H4 (cell line): ENCODE measurements at regions not wholly inside any gene's neighbourhood (a gene's known extent, or its start where the extent isn't known, plus 50 kb on each side); places are given as distances from the start of the nearest gene placed in this dataset.

ENCODE experiments used
- DNase-seq: peaks from one replicate; pipeline ENCODE4 v3.0.0-alpha.2; 2015; ENCODE audit warnings: low spot score

DNA sequence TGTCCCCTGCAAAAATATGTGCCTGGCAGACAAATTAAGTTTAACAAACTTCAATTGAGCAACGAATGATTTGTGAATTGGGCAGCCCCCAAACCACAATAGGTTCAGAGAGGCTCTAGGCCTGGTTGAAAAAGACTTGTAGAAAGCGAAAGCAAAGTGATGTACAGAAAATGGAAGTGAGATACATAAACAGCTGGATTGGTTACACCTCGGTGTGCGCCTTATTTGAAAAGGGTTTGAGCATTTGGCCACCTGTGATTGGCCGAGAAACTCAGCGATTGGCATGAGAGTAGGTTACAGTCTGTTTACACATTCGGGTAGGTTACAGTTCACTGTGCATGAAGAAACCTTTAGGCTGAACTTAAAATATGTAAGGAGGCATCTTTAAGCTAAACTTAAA, 136.9 kb downstream of the CD83 start:
- no peak for DNase-seq

DNA sequence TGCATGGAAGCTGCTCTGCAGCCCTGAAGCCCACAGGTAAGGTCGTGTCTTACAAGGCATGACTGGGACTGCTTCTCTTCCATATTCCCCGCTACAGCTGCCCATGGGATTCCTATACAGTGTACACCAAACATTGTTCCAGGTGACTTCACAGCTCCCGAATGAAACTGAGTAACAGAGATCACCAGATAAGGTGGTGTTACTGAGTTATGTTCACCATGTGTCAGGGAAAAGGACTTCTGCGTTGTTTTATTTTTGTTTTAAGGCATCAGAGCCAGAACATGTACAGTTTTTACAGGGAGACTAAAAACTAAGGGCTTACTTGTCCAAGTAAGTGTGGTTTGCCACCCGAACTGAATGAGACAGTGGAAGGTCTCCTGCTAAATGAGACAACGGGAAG, 138.3 kb downstream of the CD83 start:
- no peak for DNase-seq

DNA sequence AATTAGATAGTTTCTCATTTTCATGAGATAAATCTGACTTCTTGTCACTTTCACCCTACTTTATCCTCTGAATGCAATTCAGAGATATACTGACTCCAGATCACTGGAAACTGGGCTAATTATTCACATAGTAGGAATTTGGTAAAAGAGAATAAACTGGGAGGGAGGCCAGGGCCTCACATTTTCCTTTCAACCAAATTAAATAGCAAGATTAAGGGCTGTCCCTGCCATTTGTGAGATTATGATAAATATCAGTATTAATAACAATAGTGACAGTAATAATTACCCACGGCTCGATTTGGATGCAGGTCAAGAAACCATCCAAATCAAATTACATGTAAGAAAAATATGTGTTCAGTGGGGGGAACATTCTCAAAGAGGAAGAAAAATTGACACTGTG, 140.5 kb downstream of the CD83 start:
- DNase-seq: no peak

- DNase-seq: no peak
Measured at GRCh38 chr6:14258695-14259593, 141.4 kb downstream of the CD83 start.

GRCh38 chr6:14259594-14260152, 142.1 kb downstream of the CD83 start:
- DNase-seq: no peak

DNA sequence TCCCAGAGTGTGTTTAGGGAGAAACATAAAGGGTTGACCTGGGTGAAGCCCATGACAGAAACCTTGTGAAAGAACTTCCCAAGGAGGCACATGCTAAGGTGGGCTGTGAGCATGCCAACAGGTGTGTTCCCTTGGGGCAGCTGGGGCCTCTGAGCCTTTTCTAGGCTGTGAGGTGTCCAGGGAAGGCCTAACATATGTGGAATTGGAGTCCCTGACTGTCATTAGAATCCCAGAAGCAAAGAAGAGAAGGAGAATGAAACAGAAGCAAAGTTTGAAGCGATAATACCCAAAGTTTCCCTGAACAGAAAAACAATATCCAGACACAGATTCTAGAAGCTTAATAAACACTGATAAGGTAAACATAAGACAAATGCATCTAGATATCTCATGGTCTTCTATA, 143.3 kb downstream of the CD83 start:
- DNase-seq: no peak

DNA sequence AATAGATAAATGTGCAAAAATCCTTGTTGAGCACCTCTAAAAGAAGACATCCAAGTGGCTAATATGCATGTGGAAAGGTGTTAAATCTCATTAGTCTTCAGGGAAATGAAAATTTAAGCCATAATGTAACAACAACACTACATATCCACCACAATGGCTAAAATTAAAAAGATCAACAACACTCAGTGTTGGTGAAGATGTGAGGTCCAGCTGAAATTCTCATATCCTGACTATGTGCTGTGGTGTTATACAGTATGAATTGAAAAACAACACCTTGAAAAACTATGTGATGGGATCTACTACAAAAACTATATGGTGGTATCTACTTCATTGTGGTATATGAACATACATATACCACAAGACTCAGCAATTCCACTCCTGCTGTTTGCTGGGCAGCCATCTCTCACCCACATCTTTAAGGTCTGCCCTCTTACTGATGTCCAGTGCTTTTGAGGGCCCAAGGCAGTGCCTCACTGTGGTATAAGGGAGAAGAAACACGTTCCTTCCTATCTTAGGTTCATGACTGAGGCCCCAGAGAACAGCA, 146.4 kb downstream of the CD83 start:
- DNase-seq: no peak

DNA sequence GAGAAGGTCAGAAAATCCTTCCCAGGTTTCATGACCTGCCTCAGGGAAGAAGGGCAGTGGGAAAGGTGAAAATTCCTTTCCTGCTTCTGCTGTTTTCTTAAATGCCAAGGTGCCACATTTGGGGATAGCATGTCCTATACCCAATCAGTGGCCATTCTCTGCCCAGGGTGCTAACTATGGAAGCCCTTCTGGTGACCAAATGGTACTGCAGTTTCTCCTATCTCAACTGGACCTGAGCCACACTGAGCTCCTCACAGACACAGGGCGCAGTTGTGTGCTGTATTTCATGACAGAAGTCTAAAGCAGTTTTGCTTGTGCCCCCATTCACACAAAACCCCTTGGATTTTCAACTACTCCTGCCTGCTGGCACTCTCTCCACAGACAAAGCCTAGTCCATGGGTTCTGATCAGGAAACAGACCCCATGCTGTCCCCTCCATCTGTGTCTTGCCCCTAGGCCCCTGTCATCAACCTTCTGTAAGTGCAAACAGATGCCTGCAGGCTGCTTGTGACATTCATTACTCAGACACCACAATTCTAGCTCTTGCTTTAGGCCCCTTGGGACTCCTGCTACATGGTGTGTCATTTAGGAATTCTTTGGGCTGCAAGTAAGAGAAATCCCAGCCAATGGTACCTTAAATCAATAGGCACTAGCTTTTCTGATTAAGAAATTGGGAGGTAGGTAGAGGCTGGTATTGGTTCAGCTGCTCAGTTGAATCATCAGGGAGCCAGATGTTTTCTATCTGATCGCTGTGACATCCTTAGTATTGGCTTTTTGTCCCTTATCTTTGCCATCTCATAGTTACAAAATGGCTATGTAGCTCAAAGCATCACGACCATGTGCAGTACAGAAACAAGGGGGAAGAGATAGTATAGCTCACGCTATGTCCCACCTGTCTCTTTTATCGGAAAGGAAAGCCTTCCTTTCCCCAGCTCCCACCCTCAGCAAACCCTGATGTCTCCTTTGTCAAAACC, 147.8 kb downstream of the CD83 start:
- no peak for DNase-seq

- no peak for DNase-seq
Measured at GRCh38 chr6:14266266-14266665, 148.7 kb downstream of the CD83 start.

GRCh38 chr6:14267885-14268660, 150.5 kb downstream of the CD83 start:
- no peak for DNase-seq

DNA sequence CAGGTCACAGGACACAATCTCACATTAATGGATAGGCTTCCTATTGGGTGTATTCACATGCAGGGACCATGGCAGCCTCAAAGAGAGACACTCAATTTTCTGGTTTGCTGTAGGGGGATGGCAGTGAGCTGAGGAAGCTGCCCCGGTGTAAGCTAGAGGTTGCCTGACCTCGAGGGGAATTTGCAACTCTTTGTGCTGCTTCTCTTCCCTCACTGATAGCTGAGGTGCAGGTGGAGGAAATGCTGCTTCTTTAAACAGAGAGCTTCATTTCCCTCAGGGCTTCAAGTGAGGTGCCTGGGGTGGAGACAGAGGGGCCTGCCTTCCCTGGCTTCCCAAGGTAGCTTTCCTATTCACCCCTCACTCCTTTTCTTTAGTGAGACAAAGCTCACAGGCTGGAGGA, 151.9 kb downstream of the CD83 start:
- DNase-seq: no peak

GRCh38 chr6:14270142-14270893, 152.7 kb downstream of the CD83 start:
- DNase-seq: no peak

GRCh38 chr6:14270925-14271788, 153.6 kb downstream of the CD83 start:
- DNase-seq: peak; percentile 99

DNA sequence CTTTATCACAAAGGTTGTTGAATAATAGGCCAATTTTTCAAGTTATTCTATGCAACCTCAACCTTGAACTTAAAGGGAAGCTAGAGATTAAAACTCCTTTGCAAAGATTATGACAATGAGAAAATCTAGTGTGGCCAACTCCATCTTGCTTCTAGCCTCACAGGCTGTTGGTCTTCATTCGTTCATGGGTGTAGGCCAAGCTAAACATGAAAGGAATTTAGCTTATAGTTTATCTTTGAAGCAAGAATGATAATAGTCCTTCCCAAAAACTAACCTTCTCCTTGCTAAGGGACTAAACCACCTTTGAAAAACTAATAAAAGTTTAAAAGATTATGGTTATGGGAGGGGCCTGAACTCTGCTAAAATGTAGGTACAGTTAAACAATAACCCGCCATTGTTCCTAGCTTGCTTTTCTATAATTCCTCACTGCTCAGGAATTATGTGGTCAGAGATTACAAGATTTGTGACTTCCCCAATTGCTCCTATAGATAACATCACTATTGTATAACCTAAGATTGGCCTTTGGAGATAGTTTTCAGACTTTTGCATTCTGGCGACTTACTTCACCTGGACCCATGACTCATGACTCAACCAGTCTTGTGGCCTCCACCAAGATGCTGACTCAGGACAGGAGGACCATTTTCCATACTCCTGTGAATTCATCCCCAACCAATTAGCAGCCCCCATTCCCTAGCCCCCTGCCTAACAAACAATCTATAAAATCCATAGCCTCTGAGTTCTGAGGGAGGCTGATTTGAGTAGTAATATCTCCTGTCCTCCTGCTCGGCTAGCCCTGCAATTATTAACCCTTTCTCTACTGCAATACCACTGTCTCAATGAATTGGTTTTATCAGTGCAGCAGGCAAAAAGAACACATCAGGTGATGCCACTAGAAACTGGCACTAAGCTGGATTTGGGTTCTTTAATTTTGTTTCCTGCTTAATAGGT, 154.5 kb downstream of the CD83 start:
- DNase-seq: peak; percentile 35

GRCh38 chr6:14272737-14273085, 155.1 kb downstream of the CD83 start:
- no peak for DNase-seq

DNA sequence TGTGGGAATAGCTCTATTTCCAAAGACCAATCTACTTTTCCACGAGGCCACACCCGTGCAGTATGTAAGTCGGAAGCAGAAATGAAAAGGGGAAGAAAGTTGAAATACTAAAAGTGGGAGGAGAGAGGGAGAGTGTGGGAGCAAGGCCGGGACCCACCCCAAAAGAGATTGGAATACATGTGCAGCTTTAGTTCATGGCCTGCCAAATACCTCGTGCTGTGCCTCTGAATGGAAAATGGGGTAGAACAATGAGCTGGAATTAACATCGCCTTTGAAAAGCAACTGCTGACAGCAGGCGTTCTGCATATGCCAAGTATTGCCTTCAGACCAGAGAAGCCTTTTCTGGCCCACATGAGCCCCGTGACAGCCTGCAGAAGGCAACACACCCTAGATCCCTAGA, 155.6 kb downstream of the CD83 start:
- no peak for DNase-seq

DNA sequence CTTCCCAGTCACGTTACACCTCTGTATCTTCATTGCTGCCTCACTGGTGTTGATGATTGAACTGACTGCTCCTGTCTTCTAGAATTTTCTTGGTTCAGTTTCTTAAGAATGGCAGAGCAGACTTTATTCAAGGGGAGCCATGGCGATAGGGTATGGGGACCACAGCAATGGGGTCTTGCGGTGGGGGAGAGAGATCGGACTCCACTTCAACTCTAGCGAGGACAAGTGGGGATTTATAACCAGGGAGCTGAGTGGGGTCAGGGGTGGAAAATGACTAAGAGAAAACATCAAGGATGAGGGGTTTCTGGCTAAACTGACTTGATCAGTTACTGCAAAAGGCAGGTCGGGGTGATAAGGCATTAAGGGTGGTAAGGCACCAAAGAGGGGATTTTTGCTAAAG, 156.4 kb downstream of the CD83 start:
- DNase-seq: no peak
